Neural cell (in vitro differentiated cells): ENCODE measurements at regions not wholly inside any gene's neighbourhood (a gene's known extent, or its start where the extent isn't known, plus 50 kb on each side); places are given as distances from the start of the nearest gene placed in this dataset.

ENCODE experiments used
- H2AFZ ChIP-seq: fragments of 200-600, 300-800 bp; sonication (generic), shearing (Covaris generic); 2 replicates; pipeline ENCODE4 v1.6.0; 2014; ENCODE audit warnings: low read depth, mild to moderate bottlenecking, antibody characterized with exemption, low read length, moderate library complexity
- H3F3A ChIP-seq: fragments of 200-600 bp; shearing (Covaris generic); 2 replicates; pipeline ENCODE4 v1.6.1; 2016; ENCODE audit warnings: mild to moderate bottlenecking, moderate library complexity, mixed read lengths, antibody characterized with exemption, low read length; ENCODE audit not compliant: insufficient read depth, poor library complexity, severe bottlenecking
- H3K27ac ChIP-seq: fragments of 200-600, 300-800 bp; sonication (generic), shearing (Covaris generic); 2 replicates; pipeline ENCODE4 v1.5.1; 2014; ENCODE audit warnings: mild to moderate bottlenecking, low read length, moderate library complexity
- H3K27me3 ChIP-seq: fragments of 300-800, 200-600 bp; sonication (generic), shearing (Covaris generic); 2 replicates; pipeline ENCODE4 v1.6.0; 2014; ENCODE audit warnings: mild to moderate bottlenecking, low read depth, low read length, moderate library complexity; ENCODE audit not compliant: insufficient read depth
- H3K36me3 ChIP-seq: fragments of 300-800, 200-600 bp; sonication (generic), shearing (Covaris generic); 2 replicates; pipeline ENCODE4 v1.5.1; 2014; ENCODE audit warnings: mild to moderate bottlenecking, antibody characterized with exemption, low read length, moderate library complexity; ENCODE audit not compliant: insufficient read depth
- H3K4me2 ChIP-seq: fragments of 300-800, 200-600 bp; sonication (generic), shearing (Covaris generic); 2 replicates; pipeline ENCODE4 v1.6.0; 2014; ENCODE audit warnings: mild to moderate bottlenecking, low read length
- H3K4me3 ChIP-seq: fragments of 300-800, 200-600 bp; sonication (generic), shearing (Covaris generic); 2 replicates; pipeline ENCODE4 v1.5.1; 2014; ENCODE audit warnings: mild to moderate bottlenecking, low read length, moderate library complexity
- H3K79me2 ChIP-seq: fragments of 200-600 bp; shearing (Covaris generic); replicated peaks from 2 replicates; pipeline ENCODE4 v1.6.0; 2014; ENCODE audit warnings: mild to moderate bottlenecking, low read length, moderate library complexity; ENCODE audit not compliant: insufficient read depth
- H3K9ac ChIP-seq: fragments of 300-800, 200-600 bp; sonication (generic), shearing (Covaris generic); 2 replicates; pipeline ENCODE4 v1.6.1; 2016; ENCODE audit warnings: mild to moderate bottlenecking, low read length, mixed read lengths
- H3K9me2 ChIP-seq: fragments of 200-600 bp; shearing (Covaris generic); 2 replicates; pipeline ENCODE4 v1.6.1; 2016; ENCODE audit warnings: mild to moderate bottlenecking, low read length, mixed read lengths; ENCODE audit not compliant: insufficient read depth
- H3K9me3 ChIP-seq: fragments of 200-600, 300-800 bp; sonication (generic), shearing (Covaris generic); 2 replicates; pipeline ENCODE4 v1.6.1; 2016; ENCODE audit warnings: mild to moderate bottlenecking, mixed run types, low read length, moderate library complexity, mixed read lengths
- H4K20me1 ChIP-seq: fragments of 200-600 bp; shearing (Covaris generic); 2 replicates; pipeline ENCODE4 v1.6.1; 2016; ENCODE audit warnings: mild to moderate bottlenecking, mixed run types; ENCODE audit not compliant: insufficient read depth
- EP300 ChIP-seq: fragments of 450-650 bp; conservative IDR thresholded peaks from 2 replicates; pipeline ENCODE4 v1.6.1; 2014; ENCODE audit warnings: antibody characterized with exemption, mild to moderate bottlenecking, moderate library complexity; ENCODE audit not compliant: poor library complexity, severe bottlenecking
- EZH2 ChIP-seq: fragments of 200-600, 300-800 bp; shearing (Covaris generic), sonication (generic); IDR thresholded peaks from 2 replicates; pipeline ENCODE4 v1.6.1; 2014; ENCODE audit warnings: antibody characterized with exemption, low read length, borderline replicate concordance, mild to moderate bottlenecking; ENCODE audit not compliant: insufficient read depth, poor library complexity, severe bottlenecking
- MXI1 ChIP-seq: fragments of 450-650 bp; conservative IDR thresholded peaks from 2 replicates; pipeline ENCODE4 v1.6.1; 2014; ENCODE audit warnings: antibody characterized with exemption, mild to moderate bottlenecking; ENCODE audit not compliant: poor library complexity, severe bottlenecking
- POLR2AphosphoS5 ChIP-seq: IDR thresholded peaks from 2 replicates; pipeline ENCODE4 v1.6.1; 2012
- RAD21 ChIP-seq: fragments of 450-650 bp; conservative IDR thresholded peaks from 2 replicates; pipeline ENCODE4 v1.6.1; 2014; ENCODE audit warnings: antibody characterized with exemption, mild to moderate bottlenecking, moderate library complexity
- SMC3 ChIP-seq: fragments of 450-650 bp; conservative IDR thresholded peaks from 2 replicates; pipeline ENCODE4 v1.6.1; 2014; ENCODE audit warnings: antibody characterized with exemption, mild to moderate bottlenecking, moderate library complexity; ENCODE audit not compliant: poor library complexity
- TAF1 ChIP-seq: IDR thresholded peaks from 2 replicates; pipeline ENCODE4 v1.6.1; 2012; ENCODE audit warnings: low read depth
- TF ChIP-seq, protein P1 (sequence below): fragments of 450-650 bp; IDR thresholded peaks from 2 replicates; pipeline ENCODE4 v1.5.1; 2014; ENCODE audit warnings: antibody characterized with exemption, mild to moderate bottlenecking, moderate library complexity; ENCODE audit not compliant: poor library complexity, severe bottlenecking
- TF ChIP-seq, protein P2 (sequence below): IDR thresholded peaks from 2 replicates; pipeline ENCODE4 v1.6.1; 2012; ENCODE audit warnings: borderline replicate concordance

DNA sequence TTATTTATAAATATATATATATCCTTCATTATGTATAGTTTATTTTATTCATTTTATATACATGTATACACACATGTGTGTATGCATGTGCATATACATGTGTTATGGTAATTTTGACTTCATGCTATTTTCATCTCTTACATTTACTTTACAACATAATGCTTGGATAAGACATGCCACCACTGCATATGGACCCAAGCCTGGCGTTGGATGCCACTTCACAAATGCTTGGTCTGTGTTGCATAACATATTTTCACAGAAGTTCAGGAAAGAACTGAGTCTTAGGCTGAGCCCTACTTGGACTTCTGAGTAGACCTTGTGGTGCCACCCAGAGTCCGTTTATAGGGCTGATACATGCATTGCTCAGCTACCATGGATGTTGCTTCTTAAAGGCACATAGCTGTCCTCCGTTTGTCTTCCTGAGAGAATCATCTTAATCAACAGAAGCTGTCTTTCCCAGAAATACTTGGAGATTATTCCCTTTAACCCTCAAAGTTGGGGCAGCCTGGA lies 337.8 kb downstream of the BTBD3 start:
- H3K36me3 ChIP-seq = no peaks in the 10 kb centered on the region
- H3K9me2 ChIP-seq = no peaks in the 10 kb centered on the region
- no peaks in the 10 kb centered on the region for H3F3A ChIP-seq
- no peaks in the 10 kb centered on the region for H3K27me3 ChIP-seq
- no peaks in the 10 kb centered on the region for H3K9me3 ChIP-seq
- H3K9ac ChIP-seq = no peak overlapping the region
- H3K4me3 ChIP-seq = no peak overlapping the region
- no peak overlapping the region for H2AFZ ChIP-seq
- no peaks in the 10 kb centered on the region for H3K79me2 ChIP-seq
- TF ChIP-seq, protein P1, sequence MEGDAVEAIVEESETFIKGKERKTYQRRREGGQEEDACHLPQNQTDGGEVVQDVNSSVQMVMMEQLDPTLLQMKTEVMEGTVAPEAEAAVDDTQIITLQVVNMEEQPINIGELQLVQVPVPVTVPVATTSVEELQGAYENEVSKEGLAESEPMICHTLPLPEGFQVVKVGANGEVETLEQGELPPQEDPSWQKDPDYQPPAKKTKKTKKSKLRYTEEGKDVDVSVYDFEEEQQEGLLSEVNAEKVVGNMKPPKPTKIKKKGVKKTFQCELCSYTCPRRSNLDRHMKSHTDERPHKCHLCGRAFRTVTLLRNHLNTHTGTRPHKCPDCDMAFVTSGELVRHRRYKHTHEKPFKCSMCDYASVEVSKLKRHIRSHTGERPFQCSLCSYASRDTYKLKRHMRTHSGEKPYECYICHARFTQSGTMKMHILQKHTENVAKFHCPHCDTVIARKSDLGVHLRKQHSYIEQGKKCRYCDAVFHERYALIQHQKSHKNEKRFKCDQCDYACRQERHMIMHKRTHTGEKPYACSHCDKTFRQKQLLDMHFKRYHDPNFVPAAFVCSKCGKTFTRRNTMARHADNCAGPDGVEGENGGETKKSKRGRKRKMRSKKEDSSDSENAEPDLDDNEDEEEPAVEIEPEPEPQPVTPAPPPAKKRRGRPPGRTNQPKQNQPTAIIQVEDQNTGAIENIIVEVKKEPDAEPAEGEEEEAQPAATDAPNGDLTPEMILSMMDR = no peak
- no peak for TF ChIP-seq RAD21
- no peak for TF ChIP-seq EP300
- TF ChIP-seq TAF1 = no peak
- TF ChIP-seq MXI1 = no peak
- no peak for TF ChIP-seq SMC3
- TF ChIP-seq POLR2AphosphoS5 = no peak
- TF ChIP-seq, protein P2, sequence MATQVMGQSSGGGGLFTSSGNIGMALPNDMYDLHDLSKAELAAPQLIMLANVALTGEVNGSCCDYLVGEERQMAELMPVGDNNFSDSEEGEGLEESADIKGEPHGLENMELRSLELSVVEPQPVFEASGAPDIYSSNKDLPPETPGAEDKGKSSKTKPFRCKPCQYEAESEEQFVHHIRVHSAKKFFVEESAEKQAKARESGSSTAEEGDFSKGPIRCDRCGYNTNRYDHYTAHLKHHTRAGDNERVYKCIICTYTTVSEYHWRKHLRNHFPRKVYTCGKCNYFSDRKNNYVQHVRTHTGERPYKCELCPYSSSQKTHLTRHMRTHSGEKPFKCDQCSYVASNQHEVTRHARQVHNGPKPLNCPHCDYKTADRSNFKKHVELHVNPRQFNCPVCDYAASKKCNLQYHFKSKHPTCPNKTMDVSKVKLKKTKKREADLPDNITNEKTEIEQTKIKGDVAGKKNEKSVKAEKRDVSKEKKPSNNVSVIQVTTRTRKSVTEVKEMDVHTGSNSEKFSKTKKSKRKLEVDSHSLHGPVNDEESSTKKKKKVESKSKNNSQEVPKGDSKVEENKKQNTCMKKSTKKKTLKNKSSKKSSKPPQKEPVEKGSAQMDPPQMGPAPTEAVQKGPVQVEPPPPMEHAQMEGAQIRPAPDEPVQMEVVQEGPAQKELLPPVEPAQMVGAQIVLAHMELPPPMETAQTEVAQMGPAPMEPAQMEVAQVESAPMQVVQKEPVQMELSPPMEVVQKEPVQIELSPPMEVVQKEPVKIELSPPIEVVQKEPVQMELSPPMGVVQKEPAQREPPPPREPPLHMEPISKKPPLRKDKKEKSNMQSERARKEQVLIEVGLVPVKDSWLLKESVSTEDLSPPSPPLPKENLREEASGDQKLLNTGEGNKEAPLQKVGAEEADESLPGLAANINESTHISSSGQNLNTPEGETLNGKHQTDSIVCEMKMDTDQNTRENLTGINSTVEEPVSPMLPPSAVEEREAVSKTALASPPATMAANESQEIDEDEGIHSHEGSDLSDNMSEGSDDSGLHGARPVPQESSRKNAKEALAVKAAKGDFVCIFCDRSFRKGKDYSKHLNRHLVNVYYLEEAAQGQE = no peak
- TF ChIP-seq EZH2 = no peak
- no peak overlapping the region for H3K27ac ChIP-seq
- no peaks in the 10 kb centered on the region for H4K20me1 ChIP-seq
- H3K4me2 ChIP-seq = no peak overlapping the region

DNA sequence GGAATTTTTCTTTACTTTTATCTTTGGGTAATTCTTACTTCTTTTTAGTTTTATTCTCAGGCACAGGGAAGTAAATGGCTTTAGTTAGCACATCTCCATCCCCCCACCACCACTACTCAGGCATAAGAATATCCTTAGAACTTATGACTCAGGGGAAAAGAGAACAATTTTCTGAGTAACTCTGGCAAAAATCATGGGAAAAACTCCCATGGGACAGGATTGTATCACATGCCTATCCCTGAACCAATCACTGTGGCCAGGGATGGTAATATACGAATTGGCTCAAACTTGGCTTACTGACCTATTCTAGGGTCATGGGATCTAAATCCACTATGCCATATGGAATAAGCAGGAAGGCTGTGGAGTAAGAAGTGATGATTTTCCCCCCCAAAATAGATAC lies 339.1 kb downstream of the BTBD3 start:
- Histone ChIP-seq H3K36me3 (no peaks in the 10 kb centered on the region), H3K9ac (no peak overlapping the region), H2AFZ (no peak overlapping the region), H3K27me3 (no peaks in the 10 kb centered on the region), H3K9me2 (no peaks in the 10 kb centered on the region), H3K79me2 (no peaks in the 10 kb centered on the region), H4K20me1 (no peaks in the 10 kb centered on the region), H3F3A (no peaks in the 10 kb centered on the region), H3K4me2 (no peak overlapping the region), H3K9me3 (no peaks in the 10 kb centered on the region), H3K27ac (no peak overlapping the region), H3K4me3 (no peak overlapping the region)
- TF ChIP-seq EZH2 = no peak
- TF ChIP-seq RAD21 = no peak
- no peak for TF ChIP-seq EP300
- TF ChIP-seq, protein P2 = no peak
- no peak for TF ChIP-seq POLR2AphosphoS5
- TF ChIP-seq TAF1 = no peak
- TF ChIP-seq, protein P1 = no peak
- TF ChIP-seq SMC3 = no peak
